ENCODE measurements at regions not wholly inside any gene's neighbourhood (a gene's known extent, or its start where the extent isn't known, plus 50 kb on each side); places are given as distances from the start of the nearest gene placed in this dataset.

GRCh38 chr17:45700171-45701090 is 83.7 kb upstream of the CRHR1 start:
- peaks cover 7% of the 10 kb centered on the region for H3K9me3 Mint-ChIP-seq (ENCODE audit: unreplicated experiment)
- no peak for DNase-seq
- H3K27me3 Mint-ChIP-seq (ENCODE audit: unreplicated experiment): peaks cover 8% of the 10 kb centered on the region
- H3K4me1 Mint-ChIP-seq (ENCODE audit: low read depth, unreplicated experiment): peaks cover 7% of the 10 kb centered on the region
- no peak overlapping the region for H3K4me3 Mint-ChIP-seq (ENCODE audit: unreplicated experiment)
- no peaks in the 10 kb centered on the region for H3K36me3 Mint-ChIP-seq (ENCODE audit: unreplicated experiment)
- TF ChIP-seq, protein P1, sequence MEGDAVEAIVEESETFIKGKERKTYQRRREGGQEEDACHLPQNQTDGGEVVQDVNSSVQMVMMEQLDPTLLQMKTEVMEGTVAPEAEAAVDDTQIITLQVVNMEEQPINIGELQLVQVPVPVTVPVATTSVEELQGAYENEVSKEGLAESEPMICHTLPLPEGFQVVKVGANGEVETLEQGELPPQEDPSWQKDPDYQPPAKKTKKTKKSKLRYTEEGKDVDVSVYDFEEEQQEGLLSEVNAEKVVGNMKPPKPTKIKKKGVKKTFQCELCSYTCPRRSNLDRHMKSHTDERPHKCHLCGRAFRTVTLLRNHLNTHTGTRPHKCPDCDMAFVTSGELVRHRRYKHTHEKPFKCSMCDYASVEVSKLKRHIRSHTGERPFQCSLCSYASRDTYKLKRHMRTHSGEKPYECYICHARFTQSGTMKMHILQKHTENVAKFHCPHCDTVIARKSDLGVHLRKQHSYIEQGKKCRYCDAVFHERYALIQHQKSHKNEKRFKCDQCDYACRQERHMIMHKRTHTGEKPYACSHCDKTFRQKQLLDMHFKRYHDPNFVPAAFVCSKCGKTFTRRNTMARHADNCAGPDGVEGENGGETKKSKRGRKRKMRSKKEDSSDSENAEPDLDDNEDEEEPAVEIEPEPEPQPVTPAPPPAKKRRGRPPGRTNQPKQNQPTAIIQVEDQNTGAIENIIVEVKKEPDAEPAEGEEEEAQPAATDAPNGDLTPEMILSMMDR (IDR thresholded peaks at IDR 0.05; ENCODE audit: partially characterized antibody, unreplicated experiment): no peak
- no peak overlapping the region for H3K27ac Mint-ChIP-seq (ENCODE audit: unreplicated experiment)

GRCh38 chr17:45702666-45703266 is 81.4 kb upstream of the CRHR1 start:
- H3K4me1 Mint-ChIP-seq (ENCODE audit: low read depth, unreplicated experiment): peaks cover 7% of the 10 kb centered on the region
- peaks cover 4% of the 10 kb centered on the region for H3K36me3 Mint-ChIP-seq (ENCODE audit: unreplicated experiment)
- H3K27me3 Mint-ChIP-seq (ENCODE audit: unreplicated experiment): peaks cover 8% of the 10 kb centered on the region
- H3K9me3 Mint-ChIP-seq (ENCODE audit: unreplicated experiment): peaks cover 7% of the 10 kb centered on the region
- H3K4me3 Mint-ChIP-seq (ENCODE audit: unreplicated experiment): no peak overlapping the region
- no peak for DNase-seq
- H3K27ac Mint-ChIP-seq (ENCODE audit: unreplicated experiment): no peak overlapping the region
- TF ChIP-seq, protein P1 (IDR thresholded peaks at IDR 0.05; ENCODE audit: partially characterized antibody, unreplicated experiment): no peak

DNA sequence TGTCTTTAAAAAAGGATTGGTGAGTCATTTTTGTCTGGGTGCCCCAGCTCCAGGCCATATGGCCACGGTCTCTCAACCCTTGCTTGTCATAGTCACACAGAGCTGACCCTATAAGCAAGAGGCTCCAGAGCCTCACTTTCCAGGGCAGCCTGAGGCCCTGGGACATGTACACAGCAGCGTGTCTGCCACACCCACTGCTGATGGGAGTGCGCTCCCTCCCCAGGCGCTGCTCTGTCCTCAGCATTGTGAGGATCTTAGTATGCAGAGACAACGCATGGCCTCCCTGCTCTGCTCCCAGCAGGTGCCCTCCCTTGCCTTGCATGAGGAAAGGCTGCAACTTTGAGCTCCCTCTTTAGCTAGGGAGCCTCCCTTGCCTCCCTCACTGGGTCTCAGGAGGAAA is 80.8 kb upstream of the CRHR1 start:
- peaks cover 4% of the 10 kb centered on the region for H3K36me3 Mint-ChIP-seq (ENCODE audit: unreplicated experiment)
- no peak for DNase-seq
- peaks cover 8% of the 10 kb centered on the region for H3K27me3 Mint-ChIP-seq (ENCODE audit: unreplicated experiment)
- no peak overlapping the region for H3K4me3 Mint-ChIP-seq (ENCODE audit: unreplicated experiment)
- H3K4me1 Mint-ChIP-seq (ENCODE audit: low read depth, unreplicated experiment): peaks cover 7% of the 10 kb centered on the region
- H3K27ac Mint-ChIP-seq (ENCODE audit: unreplicated experiment): no peak overlapping the region
- TF ChIP-seq, protein P1 (IDR thresholded peaks at IDR 0.05; ENCODE audit: partially characterized antibody, unreplicated experiment): no peak
- peaks cover 7% of the 10 kb centered on the region for H3K9me3 Mint-ChIP-seq (ENCODE audit: unreplicated experiment)

DNA sequence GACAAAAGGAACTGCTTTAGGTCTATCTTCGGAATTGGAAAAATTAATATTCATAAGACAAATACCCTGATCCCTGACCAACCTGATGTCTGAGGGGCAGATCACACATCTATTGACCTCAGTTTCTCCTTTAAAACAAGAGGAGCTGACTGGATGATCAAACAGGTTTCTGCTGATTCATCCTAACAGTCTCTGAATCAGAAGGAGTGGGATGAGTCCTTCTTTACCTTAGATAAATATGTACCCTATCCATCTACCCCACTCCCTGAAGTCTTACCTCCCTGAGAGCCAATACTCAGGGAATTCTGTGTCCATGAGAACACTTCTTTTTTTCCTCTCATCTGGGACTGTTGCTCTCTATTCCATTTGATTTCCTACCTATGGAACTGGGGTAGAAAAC is 80.3 kb upstream of the CRHR1 start:
- Mint-ChIP-seq H3K27me3 (ENCODE audit: unreplicated experiment) (peaks cover 8% of the 10 kb centered on the region), H3K27ac (ENCODE audit: unreplicated experiment) (no peak overlapping the region), H3K4me3 (ENCODE audit: unreplicated experiment) (no peak overlapping the region), H3K36me3 (ENCODE audit: unreplicated experiment) (peaks cover 4% of the 10 kb centered on the region), H3K9me3 (ENCODE audit: unreplicated experiment) (peaks cover 7% of the 10 kb centered on the region), H3K4me1 (ENCODE audit: low read depth, unreplicated experiment) (peaks cover 11% of the 10 kb centered on the region)
- DNase-seq: no peak
- TF ChIP-seq, protein P1 (IDR thresholded peaks at IDR 0.05; ENCODE audit: partially characterized antibody, unreplicated experiment): no peak

GRCh38 chr17:45704251-45704650 is 79.9 kb upstream of the CRHR1 start:
- H3K4me3 Mint-ChIP-seq (ENCODE audit: unreplicated experiment): no peak overlapping the region
- peak overlapping the region; percentile 57 for H3K27ac Mint-ChIP-seq (ENCODE audit: unreplicated experiment)
- peaks cover 7% of the 10 kb centered on the region for H3K9me3 Mint-ChIP-seq (ENCODE audit: unreplicated experiment)
- DNase-seq: no peak
- peaks cover 8% of the 10 kb centered on the region for H3K27me3 Mint-ChIP-seq (ENCODE audit: unreplicated experiment)
- TF ChIP-seq, protein P1 (IDR thresholded peaks at IDR 0.05; ENCODE audit: partially characterized antibody, unreplicated experiment): no peak
- peaks cover 11% of the 10 kb centered on the region for H3K4me1 Mint-ChIP-seq (ENCODE audit: low read depth, unreplicated experiment)
- H3K36me3 Mint-ChIP-seq (ENCODE audit: unreplicated experiment): peaks cover 4% of the 10 kb centered on the region

Data from glutamatergic neuron (in vitro differentiated cells).